HG03175 (cell line): ENCODE measurements at regions not wholly inside any gene's neighbourhood (a gene's known extent, or its start where the extent isn't known, plus 50 kb on each side); places are given as distances from the start of the nearest gene placed in this dataset.
"Not testable (repeated sequence)": the region's sequence is repeated elsewhere in the genome, so short reads cannot be mapped to it uniquely, and the experiment has no call there.

Experiments
- ATAC-seq: cut with Tn5 transposase; IDR thresholded peaks from one replicate; pipeline ENCODE4 v1.9.1; 2021; ENCODE audit warnings: mild to moderate bottlenecking, moderate library complexity; ENCODE audit not compliant: unreplicated experiment

- ATAC-seq: no peak
Observed at GRCh38 chr2:242063850-242064249, 194.3 kb downstream of the RTP5 start.

- no peak for ATAC-seq
Observed at GRCh38 chr2:242064364-242065250, 195.1 kb downstream of the RTP5 start.

GRCh38 chr2:242065426-242065825 lies 195.9 kb downstream of the RTP5 start:
- no peak for ATAC-seq

- ATAC-seq: no peak
Observed at GRCh38 chr2:242069018-242069417, 199.5 kb downstream of the RTP5 start.

- ATAC-seq: not testable (repeated sequence)
Observed at GRCh38 chr2:242069938-242070395, 200.4 kb downstream of the RTP5 start.

- not testable (repeated sequence) for ATAC-seq
Observed at GRCh38 chr2:242070726-242071125, 201.2 kb downstream of the RTP5 start.

- ATAC-seq: not testable (repeated sequence)
Observed at GRCh38 chr2:242071377-242071776, 201.8 kb downstream of the RTP5 start.

- not testable (repeated sequence) for ATAC-seq
Observed at GRCh38 chr2:242071936-242072335, 202.4 kb downstream of the RTP5 start.

- no peak for ATAC-seq
Observed at GRCh38 chr2:242075168-242075567, 205.6 kb downstream of the RTP5 start.

- ATAC-seq: no peak
Observed at GRCh38 chr2:242075696-242076095, 206.2 kb downstream of the RTP5 start.

GRCh38 chr2:242076184-242076583 lies 206.7 kb downstream of the RTP5 start:
- ATAC-seq: not testable (repeated sequence)

GRCh38 chr2:242078426-242078825 lies 208.9 kb downstream of the RTP5 start:
- not testable (repeated sequence) for ATAC-seq

GRCh38 chr2:242079792-242080191 lies 210.3 kb downstream of the RTP5 start:
- not testable (repeated sequence) for ATAC-seq

- ATAC-seq: not testable (repeated sequence)
Observed at GRCh38 chr2:242080575-242081214, 211.2 kb downstream of the RTP5 start.

GRCh38 chr2:242084034-242084433 lies 214.5 kb downstream of the RTP5 start:
- not testable (repeated sequence) for ATAC-seq

- not testable (repeated sequence) for ATAC-seq
Observed at GRCh38 chr2:242085024-242085674, 215.6 kb downstream of the RTP5 start.

GRCh38 chr2:242085941-242086621 lies 216.6 kb downstream of the RTP5 start:
- no peak for ATAC-seq

- peak; percentile 38 for ATAC-seq
Observed at GRCh38 chr2:242088044-242088443, 218.5 kb downstream of the RTP5 start.

GRCh38 chr2:242088471-242089212 lies 219.1 kb downstream of the RTP5 start:
- peak; percentile 87 for ATAC-seq

- not testable (repeated sequence) for ATAC-seq
Observed at GRCh38 chr2:242089213-242089549, 219.7 kb downstream of the RTP5 start.
